GM18858 (cell line): ENCODE measurements at regions not wholly inside any gene's neighbourhood (a gene's known extent, or its start where the extent isn't known, plus 50 kb on each side); places are given as distances from the start of the nearest gene placed in this dataset.
"Not testable (repeated sequence)": the region's sequence is repeated elsewhere in the genome, so short reads cannot be mapped to it uniquely, and the experiment has no call there.

Experiments used
- ATAC-seq: cut with Tn5 transposase; IDR thresholded peaks from one replicate; pipeline ENCODE4 v1.9.1; 2021; ENCODE audit not compliant: unreplicated experiment

DNA sequence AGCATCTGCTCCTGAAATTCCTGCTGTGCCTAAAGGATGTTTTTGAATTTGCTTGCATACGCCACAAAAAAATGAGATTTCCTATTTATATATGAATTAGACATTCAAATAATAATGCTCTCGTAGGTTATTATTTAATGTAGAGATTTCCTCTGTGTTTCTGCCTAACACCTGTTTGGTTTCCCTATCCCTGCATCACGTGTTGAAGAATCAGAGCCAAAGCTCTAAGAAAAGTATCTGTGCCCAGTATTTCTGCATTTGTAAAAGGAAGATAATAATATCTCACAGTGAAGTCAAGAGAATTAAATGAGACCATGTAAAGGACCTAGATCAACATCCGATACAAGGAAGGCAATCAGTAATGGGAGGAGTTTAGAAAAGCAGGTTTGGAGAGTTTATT, 179.5 kb downstream of the HNRNPD start:
- ATAC-seq: no peak

DNA sequence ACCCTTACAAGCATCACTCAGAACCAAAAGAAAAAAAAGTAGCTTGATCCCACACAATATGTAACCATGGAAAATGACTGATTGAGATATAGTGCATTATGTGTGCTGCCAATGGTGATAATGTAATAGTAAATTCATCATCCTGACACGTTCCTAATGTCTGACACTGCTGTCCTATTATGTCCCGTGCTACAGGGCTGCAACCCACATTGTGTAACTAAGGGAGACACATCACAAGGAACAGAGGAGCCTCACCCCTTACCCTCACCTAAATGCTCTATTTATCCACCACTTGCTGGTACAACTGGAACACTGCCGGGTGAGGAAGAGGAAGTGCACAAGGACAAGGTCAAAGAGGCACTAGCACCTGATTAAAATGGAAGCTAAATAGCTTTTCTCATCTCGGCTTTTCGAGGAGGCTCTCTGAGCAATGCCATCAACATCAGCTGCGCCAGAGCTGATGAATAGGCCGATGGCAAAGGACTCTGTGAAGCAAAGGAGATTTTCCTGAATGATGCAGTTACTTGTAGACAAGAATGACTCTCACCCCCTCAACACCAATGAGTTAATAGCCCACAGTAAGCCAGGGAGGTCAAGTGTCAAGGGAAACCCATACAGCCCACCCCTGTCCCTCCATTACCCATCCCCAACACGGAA, 181.6 kb downstream of the HNRNPD start:
- ATAC-seq: no peak

- ATAC-seq: no peak
Measured at GRCh38 chr4:82181789-82182188, 192.0 kb downstream of the HNRNPD start.

GRCh38 chr4:82172186-82172585, 201.6 kb downstream of the HNRNPD start:
- ATAC-seq: no peak

- ATAC-seq: no peak
Measured at GRCh38 chr4:82171531-82172155, 202.1 kb downstream of the HNRNPD start.

DNA sequence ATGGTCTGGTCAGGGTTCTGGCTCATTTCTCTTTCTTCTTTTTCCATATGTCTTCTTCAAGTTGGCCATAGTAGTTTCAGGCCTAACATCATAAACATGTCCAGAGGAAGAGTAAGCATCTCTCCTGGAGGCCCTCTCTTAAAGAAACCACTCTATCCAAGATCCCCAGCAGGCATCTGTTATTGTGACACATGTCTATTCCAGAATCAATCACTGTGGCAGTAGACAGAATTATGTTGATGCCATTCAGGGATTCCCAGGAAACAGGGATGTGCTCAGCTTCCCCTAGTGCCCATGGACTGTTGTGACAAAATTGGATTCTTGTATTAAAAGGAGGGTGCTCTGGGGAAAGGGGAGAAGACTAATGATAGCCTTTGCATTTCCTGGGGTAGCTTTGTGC, 224.0 kb downstream of the HNRNPD start:
- no peak for ATAC-seq

GRCh38 chr4:82145850-82146249, 227.9 kb downstream of the HNRNPD start:
- ATAC-seq: no peak

GRCh38 chr4:82140422-82140821, 233.4 kb downstream of the HNRNPD start:
- ATAC-seq: no peak

GRCh38 chr4:82139287-82139686, 234.5 kb downstream of the HNRNPD start:
- no peak for ATAC-seq

DNA sequence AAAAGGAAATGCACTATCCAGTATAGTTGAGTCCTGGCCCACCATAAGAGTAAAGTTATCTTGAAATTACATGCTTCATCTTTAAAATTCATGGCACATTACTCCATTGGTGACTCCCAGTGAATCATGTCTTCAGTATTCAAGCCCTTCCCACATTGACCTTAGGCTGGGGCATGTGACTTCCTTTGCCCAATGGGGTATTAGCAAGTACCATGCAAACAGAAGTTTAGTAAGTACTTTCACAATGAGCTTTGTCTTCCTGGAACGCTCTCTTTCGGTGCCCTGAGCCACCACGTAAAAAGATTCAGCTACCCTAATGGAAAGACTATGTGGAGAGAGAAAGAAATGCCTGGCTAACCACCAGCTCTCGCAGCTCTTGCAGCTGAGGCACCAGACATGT, 235.4 kb downstream of the HNRNPD start:
- ATAC-seq: no peak

DNA sequence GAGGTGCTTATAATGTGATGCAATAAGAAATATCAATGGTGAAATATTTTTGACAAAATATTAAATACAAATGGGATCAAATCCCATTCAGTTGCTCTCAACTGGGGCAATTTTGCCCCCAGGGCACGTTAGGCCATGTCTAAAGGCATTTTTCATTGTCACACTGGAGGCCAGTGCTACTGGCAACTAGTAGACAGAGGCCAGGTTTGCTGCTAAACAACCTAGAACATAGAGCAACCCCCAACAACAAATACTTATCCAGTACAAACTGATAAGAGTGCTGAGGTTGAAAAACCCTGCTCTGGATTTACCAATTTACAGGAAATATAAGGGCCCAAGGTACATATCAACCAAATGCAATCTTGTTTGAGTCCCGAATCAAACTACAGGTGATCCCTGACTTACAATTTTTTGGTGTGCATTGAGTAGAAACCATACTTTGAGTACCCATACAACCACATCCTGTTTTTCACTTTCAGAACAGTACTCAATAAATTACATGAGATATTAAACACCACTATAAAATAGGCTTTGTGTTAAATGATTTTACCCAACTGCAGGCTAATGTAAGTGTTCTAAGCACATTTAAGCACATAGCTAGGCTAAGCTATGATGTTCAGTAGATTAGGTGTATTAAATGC, 237.5 kb downstream of the HNRNPD start:
- no peak for ATAC-seq

- no peak for ATAC-seq
Measured at GRCh38 chr4:82128355-82128754, 245.4 kb downstream of the HNRNPD start.

- ATAC-seq: no peak
Measured at GRCh38 chr4:82126512-82127040, 247.2 kb downstream of the HNRNPD start.

GRCh38 chr4:82125787-82126297, 247.9 kb downstream of the HNRNPD start:
- no peak for ATAC-seq

- ATAC-seq: no peak
Measured at GRCh38 chr4:82124932-82125786, 248.6 kb downstream of the HNRNPD start.

DNA sequence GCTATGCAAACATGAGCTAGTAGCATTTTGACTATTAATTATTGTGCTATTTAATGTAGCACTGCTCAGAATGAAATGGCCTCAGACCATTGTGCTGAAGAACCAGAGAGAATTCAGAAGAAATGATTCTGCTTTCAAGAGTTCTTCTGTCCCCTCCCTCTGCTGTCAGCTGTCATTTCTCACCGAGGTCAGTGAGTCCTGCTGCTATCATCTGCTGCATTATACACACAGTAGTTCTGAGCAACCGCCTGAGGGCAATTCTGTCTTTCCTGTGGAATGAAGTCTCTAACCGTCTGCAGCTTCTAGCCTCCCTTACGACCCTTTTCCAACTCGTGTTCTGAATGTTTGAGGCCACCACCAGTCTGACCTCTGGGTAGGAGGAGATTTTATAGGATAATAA, 249.4 kb downstream of the HNRNPD start:
- no peak for ATAC-seq

DNA sequence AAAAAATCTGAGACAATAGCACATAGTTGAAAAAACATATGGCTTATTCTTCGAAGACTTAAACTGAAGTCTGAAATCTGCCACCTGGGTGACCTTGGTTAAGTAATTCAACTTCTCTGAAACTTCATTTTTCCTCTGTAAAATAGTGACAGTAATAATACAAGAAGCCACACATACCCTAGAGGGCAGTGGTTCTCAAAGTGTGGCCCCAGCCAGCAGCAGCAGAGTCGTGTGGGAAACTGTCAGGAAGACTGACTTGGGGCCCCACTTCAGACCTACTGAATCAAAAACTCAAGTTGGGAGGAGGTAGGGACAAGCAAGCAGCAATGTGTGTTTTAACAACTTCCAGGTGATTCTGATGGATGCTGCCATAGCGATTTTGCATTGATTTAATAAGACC, 249.9 kb downstream of the HNRNPD start:
- no peak for ATAC-seq

DNA sequence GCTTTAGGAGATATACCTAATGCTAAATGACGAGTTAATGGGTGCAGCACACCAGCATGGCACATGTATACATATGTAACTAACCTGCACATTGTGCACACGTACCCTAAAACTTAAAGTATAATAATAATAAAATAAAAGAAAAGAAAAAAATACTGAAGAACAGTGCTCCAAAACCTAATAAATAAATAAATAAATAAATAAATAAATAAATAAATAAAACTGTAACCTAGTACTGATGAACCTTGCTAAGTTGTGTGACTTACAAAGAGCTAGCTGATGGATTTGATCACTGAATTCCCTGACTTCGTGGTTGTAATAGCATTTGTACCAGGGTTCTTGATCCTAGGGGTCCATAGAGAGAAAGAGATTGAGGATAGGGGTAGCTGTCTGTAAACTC, 258.6 kb downstream of the HNRNPD start:
- not testable (repeated sequence) for ATAC-seq

- no peak for ATAC-seq
Measured at GRCh38 chr4:82108506-82108905, 265.3 kb downstream of the HNRNPD start.

DNA sequence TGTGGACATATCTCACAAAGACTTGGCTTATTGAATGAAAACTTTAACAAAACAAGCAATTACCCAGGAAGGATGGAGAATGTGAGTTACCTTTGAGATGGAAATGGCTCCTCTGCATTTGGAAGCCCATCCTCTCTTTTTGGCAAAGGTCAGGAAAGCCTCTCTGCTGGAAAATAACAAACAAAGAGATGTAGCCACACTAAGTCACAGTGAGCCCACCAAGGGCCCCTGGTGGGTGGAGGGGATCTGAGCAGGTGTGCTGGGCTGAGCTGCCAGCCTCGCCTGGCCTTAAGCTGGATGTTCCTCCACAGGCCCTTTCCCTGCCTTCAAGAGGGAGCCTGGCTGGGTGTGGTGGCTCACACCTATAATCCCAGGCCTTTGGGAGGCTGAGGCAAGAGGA, 269.2 kb downstream of the HNRNPD start:
- ATAC-seq: no peak

- no peak for ATAC-seq
Measured at GRCh38 chr4:82099928-82100579, 273.7 kb downstream of the HNRNPD start.
